H1 (cell line): ENCODE measurements at regions not wholly inside any gene's neighbourhood (a gene's known extent, or its start where the extent isn't known, plus 50 kb on each side); places are given as distances from the start of the nearest gene placed in this dataset.

ENCODE experiments used
- BACH1 ChIP-seq: IDR thresholded peaks from 2 replicates; pipeline ENCODE4 v1.6.1; 2012; ENCODE audit warnings: low read length, improper control_type of control experiment
- CTCF ChIP-seq, 3 experiments: IDR thresholded peaks; 1 replicate in 2 of 3; 2 replicates in 1 of 3; pipeline versions ENCODE4 v1.5.1 to v1.6.1; 2011; ENCODE audit warnings: low read length in 3 of 3, mild to moderate bottlenecking in 3 of 3, inconsistent platforms in 2 of 3, low read depth in 1 of 3, moderate library complexity in 1 of 3; ENCODE audit not compliant: insufficient read depth in 1 of 3; ENCODE audit errors: control extremely low read depth in 1 of 3
- GTF2F1 ChIP-seq: IDR thresholded peaks from 2 replicates; pipeline ENCODE4 v1.6.1; 2012; ENCODE audit warnings: low read depth, low read length, improper control_type of control experiment, borderline replicate concordance
- JUND ChIP-seq: IDR thresholded peaks from 2 replicates; pipeline ENCODE4 v1.6.1; 2011; ENCODE audit warnings: mild to moderate bottlenecking, improper control_type of control experiment, low read length
- RXRA ChIP-seq: IDR thresholded peaks from 2 replicates; pipeline ENCODE4 v1.6.1; 2011; ENCODE audit warnings: low read depth, mild to moderate bottlenecking, low read length, moderate library complexity; ENCODE audit not compliant: insufficient read depth
- TEAD4 ChIP-seq: IDR thresholded peaks from 2 replicates; pipeline ENCODE4 v1.6.1; 2012; ENCODE audit warnings: low read depth, low read length, inconsistent platforms, mixed read lengths

GRCh38 chr16:62846399-62847057 lies 810.3 kb upstream of the CDH8 start (continued):
- TF ChIP-seq CTCF (IDR thresholded peaks at IDR 0.05; ENCODE audit: control extremely low read depth in 1 of 3, insufficient read depth in 1 of 3, low read depth in 1 of 3, low read length in 3 of 3) (no peak), BACH1 (no peak), RXRA (no peak), JUND (no peak), GTF2F1 (no peak), TEAD4 (no peak)
